ENCODE measurements at regions not wholly inside any gene's neighbourhood (a gene's known extent, or its start where the extent isn't known, plus 50 kb on each side); places are given as distances from the start of the nearest gene placed in this dataset.
"Not testable (repeated sequence)": the region's sequence is repeated elsewhere in the genome, so short reads cannot be mapped to it uniquely, and the experiment has no call there.

DNA sequence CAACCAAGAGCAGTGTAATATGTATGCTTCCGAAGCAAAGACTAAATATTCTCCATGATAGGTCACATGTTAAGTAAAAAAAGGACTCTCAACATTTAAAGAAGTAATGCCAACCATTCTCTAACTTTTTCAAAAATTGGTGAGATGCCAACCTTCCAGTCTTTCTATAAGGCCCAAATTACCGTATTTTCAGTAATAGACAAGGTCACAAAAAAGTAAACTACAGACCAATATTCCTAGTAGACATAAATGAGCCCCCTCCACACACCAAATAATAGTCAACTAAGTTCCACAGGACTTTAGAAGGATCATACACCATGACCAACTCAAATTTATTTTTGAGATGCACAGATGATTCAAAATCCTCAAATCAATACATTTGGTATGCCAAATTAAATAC is 867.4 kb downstream of the TMEM121 start:
- no peak for DNase-seq (ENCODE audit: low read depth in 2 of 2)

DNA sequence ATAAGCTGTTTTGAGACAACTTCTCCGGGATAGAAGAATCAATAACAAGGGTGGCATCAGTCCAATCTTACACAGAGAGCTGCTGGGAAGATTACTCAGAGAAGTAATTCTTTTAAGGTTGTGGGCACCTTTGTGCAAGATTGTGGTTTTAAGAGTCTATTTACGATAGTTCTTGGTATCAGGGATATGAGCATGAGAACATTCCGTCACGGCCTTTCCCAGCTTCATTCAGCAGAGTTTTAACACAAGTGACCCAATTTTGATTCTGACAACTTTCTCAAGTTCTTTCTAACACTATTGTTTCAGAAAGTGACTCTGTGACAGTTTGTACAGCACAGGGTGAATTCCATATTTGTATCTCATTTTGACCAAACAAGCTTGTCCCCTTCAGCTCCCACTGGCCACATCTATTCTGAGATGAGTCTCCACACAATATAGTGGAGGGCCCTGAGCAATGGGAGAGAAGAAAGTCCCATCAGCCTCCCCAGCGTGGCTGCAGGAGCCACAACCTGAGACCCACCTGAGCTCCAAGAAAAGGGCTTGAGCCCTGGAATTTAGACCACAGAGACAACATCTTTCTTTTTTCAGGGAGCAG is 869.2 kb downstream of the TMEM121 start:
- DNase-seq (ENCODE audit: low read depth in 2 of 2), result no peak

DNA sequence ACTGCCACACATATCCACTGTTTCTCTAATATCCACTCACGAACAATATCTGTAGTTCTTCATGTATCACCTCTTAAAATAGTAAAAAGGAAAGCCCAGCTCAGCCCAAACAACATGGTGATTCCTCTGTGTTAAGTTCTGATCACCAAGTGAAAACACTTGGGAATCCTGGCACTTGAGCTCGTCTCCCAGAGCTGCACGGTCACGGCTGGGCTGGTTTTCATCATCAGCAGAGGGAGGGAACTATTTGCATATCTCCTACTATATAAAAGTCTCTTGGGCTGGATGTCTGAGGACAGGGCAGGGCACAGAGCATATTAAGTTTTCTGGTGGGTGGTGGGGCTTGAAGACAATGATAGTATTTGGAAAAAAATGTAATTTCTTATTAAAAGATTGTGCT is 870.6 kb downstream of the TMEM121 start:
- DNase-seq (ENCODE audit: low read depth in 2 of 2), result no peak

DNA sequence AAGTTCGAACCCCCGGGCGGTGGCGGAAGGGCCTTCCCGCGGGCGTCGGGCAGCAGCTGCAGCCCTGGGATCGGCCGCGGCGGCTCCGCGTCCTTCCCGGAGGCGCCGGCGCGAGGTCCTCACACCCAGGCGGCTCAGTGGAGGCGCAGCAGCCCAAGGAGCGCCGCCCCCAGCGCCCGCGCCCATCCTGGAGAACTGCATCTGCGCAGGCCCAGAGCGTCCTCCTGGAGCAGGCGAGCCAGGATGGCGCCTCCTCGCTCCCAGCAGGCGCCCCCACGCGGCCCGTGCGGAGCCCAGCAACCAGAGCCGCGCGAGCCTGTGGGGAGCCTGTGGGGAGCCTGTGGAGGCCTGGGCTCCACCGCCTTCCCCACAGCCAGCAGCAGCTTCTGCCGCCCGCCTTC is 872.5 kb downstream of the TMEM121 start:
- DNase-seq (ENCODE audit: low read depth in 2 of 2), result not testable (repeated sequence)

DNA sequence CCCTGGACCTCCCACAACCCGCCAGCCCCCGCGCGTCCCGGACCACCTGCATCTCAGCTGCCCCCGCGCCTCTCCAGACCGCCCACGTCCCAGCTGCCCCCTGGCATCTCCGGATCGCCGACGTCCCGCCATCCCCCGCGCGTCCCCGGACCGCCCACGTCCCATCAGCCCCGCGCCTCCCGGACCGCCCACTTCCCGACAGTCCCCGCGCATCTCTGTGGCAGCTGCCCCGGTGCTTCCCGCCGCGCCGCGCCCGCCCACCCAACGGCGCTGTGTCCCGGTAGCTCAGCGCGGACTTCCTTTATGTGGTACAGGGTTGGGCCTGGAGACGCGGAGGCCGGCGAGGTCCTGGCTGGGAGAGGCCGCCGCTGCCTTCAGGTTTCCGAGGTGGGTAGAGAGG is 874.9 kb downstream of the TMEM121 start:
- DNase-seq (ENCODE audit: low read depth in 2 of 2), result not testable (repeated sequence)

DNA sequence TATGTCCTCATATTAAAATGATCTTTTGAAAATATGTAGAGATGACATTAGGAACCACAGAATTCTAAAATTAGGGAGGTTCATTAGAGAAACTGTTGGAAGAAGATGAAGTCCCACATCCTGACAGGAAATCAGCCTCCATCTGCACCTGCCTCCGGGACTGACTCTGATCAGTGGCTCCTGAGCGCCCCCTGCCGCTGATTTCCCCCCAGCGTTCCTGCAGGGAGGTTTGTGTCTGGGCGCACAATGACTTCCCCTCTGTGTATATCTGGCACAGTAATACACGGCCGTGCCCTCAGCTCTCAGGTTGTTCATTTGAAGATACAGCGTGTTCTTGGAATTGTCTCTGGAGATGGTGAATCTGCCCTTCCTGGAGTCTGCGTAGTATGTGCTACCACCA is 883.8 kb downstream of the TMEM121 start:
- not testable (repeated sequence) for DNase-seq (ENCODE audit: low read depth in 2 of 2)

DNA sequence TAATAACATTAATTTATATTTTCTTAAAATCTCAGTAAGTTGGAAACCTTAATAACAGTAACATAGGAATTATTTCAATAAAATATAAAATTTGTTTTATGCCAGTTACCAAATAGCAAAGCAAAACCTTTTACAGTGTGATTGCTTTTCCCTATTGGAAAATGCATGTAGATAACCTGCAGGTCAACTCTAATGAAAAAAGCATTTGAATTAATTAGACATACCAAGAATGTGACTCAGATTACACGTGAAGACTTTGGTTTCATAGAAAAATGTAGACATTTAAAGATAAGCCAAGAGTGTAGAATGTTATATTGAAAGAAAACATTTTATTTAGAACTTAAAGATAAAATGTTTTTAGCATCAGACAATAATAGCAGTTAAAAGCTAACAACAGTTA is 888.1 kb downstream of the TMEM121 start:
- no peak for DNase-seq (ENCODE audit: low read depth in 2 of 2)

DNA sequence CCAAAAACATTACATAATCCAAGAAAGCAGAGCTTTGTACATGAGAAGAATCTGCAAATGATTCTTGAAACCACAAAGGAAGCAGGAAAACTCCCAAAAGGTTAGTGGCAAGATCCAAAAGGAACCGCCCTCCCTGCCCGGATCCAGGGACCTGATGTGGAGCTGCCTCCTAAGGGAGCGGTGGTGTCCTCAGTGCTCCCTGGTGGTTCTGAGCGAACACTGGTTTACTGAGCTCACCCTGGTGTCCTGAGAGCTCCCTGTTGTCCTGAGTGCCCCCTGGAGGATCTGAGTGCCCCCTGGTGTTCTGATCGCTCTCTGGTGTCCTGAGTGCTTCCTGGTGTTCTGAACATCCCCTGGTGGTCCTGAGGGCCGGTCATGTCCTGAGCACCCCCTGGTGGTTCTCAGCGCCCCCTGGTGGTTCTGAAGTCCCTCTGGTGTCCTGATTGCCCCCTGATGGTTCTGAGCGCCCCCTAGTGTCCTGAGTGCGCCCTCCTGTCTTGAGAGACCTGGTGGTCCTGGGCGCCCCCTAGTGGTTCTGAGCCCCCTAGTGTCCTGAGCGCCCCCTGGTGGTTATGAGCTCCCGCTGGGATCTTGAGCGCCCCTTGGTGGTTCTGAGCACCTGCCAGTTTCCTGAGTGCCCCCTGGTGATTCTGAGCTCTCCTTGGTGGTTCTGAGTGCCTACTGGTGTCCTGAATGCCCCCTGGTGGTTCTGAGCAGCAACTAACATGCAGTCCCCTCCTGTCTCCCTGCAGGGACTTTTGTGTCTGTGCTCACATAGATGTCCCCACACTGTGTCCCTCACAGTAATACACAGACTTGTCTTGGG is 891.1 kb downstream of the TMEM121 start:
- DNase-seq (ENCODE audit: low read depth in 2 of 2), result peak; percentile 85 to 98

DNA sequence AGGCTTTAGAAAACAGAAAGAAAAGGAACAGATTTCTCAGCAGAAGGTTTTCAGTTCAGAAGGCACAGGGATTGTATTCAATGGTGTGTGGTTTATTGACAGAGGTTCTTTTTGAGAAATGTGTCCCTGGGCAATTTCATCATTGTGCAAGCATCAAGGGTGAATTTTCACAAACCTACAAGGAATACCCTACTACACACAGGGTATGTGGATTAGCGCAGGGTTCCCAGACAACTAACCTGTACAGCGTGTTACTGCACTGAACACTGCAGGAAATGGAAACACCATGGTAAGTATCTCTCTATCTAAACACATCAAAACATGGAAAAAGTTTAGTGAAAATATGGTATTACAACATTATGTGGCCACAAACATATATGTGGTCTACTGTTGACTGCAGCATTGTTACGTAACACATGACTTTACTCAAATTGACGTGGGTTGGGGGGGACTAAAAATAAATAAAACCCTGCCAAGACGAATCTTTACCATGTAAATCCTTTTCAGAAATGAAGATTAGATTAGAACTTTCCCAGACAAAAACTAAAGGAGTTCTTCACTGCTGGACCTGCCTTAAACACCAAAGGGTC is 893.1 kb downstream of the TMEM121 start:
- DNase-seq (ENCODE audit: low read depth in 2 of 2), result no peak

DNA sequence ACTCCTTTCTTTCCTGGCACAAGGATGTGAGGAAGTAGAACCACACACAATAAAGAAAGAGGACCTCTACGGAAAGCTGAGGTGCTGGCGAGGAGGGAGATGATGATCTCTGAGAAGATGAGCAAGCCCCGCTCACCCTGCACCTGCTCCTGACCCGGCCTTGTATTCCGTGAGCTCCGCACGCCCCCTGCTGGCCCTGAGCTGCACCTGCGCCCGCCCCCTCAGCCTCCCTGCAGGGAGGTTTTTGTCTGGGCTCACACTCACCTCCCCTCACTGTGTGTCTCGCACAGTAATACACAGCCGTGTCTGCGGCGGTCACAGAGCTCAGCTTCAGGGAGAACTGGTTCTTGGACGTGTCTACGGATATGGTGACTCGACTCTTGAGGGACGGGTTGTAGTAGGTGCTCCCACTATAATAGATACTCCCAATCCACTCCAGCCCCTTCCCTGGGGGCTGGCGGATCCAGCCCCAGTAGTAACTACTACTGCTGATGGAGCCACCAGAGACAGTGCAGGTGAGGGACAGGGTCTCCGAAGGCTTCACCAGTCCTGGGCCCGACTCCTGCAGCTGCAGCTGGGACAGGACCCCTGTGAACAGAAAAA is 895.1 kb downstream of the TMEM121 start:
- peak; percentile 51 to 69 for DNase-seq (ENCODE audit: low read depth in 2 of 2)

DNA sequence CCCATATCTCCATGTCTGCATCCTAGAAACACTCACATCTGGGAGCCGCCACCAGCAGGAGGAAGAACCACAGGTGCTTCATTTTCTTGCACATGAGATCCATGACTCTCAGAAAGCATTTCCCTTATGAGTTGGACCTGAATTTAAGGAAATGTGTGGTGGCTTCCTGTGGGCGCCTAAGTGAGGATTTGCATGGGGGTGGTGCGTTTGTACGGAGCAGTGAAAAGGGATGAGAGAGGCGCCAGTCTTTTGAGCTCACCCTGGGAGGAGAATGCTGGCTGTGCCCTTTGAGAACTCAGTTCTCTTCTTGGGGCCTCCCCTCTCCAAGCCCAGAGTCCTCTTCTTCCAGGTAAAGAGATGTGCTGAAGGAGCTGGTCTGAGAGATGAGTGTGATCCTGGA is 895.7 kb downstream of the TMEM121 start:
- DNase-seq (ENCODE audit: low read depth in 2 of 2), result no peak

DNA sequence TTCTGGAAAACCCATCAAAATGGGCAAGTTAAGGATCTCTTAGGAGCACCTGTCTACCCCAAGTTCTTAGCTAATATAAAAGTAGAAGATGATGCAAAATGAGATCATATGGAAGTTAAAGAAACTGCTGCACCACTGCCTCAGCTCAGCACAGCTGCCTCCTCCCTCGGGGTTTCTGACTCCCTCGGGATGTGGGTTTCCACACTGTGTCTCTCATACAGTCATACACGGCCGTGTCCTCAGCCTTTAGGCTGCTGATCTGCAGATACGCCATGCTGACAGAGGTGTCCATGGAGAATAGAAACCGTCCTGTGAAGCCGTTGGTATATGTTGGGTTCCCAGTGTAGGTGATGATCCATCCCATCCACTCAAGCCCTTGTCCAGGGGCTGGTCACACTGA is 898.8 kb downstream of the TMEM121 start:
- DNase-seq (ENCODE audit: low read depth in 2 of 2), result not testable (repeated sequence)

DNA sequence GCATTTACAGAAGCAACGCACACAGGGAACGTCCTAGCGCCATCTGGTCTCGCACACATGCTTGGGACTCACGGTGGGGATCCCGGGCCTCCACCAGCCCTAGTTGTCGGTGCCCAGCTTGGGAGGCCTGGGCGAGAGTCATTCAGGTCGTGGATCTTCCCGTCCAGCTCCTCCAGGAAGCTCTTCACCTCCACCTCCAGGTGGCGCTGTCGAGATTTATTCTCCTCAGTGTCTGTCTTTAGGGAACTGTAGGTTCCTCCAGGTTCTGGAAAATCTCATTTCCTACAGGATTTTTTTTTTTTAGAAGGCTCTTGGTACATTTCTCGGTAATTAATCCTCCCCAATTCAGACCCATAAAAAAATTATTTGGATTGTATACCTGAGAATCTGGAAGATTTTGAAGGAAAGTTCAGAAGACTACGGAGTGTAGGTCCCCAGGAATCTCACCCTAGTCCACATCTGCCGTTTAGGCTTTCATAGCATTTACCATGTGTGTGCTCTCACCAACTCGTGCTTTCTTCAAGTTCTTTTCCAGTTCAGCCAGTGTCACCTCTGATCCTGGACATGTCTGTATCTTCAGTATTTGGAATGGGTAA is 910.0 kb downstream of the TMEM121 start:
- peak; percentile 37 to 38 for DNase-seq (ENCODE audit: low read depth in 2 of 2)

DNA sequence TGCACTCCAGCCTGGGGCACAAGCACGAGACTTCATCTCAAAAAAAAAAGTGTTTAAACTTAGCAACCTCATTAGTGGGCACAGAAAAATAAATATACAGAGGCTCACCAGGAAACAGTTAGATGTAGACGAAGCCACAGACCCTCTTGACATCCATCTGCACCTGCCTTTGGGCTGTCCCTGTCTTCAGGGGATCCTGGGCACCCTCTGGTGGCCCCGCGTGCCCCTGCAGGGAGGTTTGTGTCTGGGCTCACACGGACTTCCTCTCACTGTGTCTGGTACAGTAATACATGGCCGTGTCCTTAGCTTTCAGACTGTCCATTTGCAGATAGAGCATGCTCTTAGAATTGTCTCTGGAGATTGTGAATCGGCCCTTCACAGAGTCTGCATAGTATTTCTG is 916.5 kb downstream of the TMEM121 start:
- peak in 1 of 2 donors; percentile 21 for DNase-seq (ENCODE audit: low read depth in 2 of 2)

DNA sequence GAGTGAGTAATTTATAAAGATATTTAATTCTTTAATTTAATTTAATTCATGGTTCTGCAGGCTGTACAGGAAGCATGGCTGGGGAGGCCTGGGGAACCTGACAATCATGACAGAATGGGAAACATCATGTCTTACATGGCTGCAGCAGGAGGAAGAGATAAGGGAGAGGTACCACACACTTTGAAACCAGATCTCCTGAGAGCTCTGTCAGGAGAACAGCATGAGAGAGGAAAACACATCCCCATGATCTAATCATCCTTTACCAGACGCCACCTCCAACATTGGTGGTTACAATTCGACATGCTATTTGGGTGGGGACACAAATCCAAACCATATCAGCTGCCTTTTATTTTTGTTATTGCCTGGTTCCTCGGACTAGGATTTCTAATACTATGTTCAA is 928.6 kb downstream of the TMEM121 start:
- DNase-seq (ENCODE audit: low read depth in 2 of 2), result no peak

DNA sequence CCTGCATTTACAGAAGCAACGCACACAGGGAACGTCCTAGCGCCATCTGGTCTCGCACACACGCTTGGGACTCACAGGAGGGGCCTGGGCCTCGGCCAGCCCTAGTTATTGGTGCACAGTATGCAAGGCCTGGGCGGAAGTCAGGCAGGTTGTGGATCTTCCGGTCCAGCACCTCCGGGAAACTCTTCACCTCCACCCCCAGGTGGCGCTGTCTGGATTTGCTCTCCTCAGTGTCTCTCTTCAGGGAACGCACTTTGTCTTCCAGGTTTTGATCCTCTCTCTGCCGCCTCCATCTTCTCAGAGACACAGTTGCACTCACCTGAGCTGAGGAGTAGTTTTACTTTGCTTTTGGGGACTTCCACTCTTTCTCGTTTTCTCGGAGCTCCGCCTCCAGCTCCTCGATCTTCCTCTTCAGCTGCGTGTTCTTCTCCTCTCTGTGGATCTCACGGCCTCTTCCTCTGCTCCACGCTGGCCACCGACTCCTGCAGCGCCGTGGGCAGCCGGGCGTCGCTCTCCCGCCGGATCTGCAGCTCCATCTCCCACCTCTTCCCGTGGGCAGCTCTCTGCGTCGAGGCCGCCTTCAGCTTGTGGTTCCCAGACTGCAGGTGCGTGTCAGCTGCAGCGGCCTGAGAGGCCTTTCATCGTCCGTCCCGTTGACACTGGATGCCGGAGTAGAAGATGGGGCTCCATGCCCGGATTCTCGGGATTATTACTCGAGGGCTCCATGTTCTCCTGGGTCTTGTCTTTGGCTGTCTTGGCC is 933.8 kb downstream of the TMEM121 start:
- peak; percentile 30 to 39 for DNase-seq (ENCODE audit: low read depth in 2 of 2)

DNA sequence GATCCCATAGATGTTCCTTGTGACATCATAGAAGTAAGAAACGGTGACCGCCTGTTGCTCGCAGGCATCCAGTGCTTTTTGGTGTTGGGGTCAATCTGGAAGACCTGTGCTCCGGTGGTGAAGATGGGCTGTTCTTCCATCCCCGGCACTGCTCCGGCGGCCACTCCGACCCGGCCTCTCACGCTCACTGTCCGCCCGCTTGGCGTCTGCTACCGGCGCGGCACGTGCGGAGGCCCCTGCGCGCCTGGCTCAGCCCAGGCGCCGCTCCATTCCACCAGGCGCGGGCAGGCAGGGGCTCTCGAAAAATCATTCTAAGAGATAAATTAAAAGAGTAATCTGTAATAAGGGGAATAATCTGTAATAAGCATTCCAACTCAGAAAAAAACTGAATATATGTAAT is 934.5 kb downstream of the TMEM121 start:
- DNase-seq (ENCODE audit: low read depth in 2 of 2), result no peak

DNA sequence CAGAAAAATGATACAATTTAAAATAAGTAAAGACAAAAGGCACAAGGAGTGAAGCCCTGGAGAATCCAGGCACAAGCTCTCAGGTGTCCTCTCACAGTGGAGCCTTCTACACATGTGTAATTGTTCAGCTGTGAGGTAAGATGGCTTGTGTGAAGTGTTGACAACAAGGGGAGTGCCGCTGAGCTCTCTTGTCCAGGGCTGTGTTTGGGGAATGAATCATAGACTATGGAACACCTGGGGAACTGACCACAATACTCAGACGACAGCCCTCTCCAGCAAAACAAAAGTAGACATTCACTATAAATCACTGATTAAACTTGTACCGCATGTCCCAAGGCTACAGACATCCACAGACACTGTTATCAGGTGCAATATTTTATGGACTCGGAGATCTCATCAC is 940.1 kb downstream of the TMEM121 start:
- DNase-seq (ENCODE audit: low read depth in 2 of 2), result not testable (repeated sequence)

DNA sequence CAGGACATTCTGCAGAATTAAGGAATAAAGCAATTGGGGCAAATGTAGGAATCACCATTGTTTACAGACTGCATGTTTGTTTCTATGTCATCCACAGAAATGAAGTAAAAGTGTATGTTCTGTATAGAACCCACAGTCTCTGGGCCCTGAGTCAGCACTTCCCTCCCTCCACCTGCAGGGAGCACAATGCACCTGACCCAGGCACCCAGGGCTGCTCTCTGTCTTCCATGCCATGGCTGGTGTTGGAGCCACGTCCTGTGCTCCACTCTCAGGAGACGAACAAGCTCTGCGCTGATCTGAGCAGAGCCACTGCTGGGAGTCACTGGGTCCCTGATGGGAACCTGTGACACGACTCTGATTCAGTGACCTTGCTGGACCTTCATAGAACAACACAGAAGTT is 942.5 kb downstream of the TMEM121 start:
- DNase-seq (ENCODE audit: low read depth in 2 of 2), result not testable (repeated sequence)

DNA sequence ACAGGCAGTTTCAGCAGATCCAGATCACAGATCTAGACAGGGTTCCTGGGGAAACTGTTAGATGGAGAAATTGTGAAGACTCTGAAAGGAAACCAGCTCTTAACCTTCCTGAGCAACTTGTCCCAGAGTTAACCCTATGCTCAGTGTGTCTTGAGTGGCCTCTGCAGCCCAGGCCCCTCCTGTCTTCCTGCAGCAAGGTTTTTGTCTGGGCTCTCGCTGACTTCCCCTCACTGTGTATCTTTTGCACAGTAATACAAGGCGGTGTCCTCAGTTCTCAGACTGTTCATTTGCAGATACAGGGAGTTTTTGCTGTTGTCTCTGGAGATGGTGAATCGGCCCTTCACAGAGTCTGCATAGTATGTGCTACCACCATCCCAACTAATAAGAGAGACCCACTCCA is 943.6 kb downstream of the TMEM121 start:
- not testable (repeated sequence) for DNase-seq (ENCODE audit: low read depth in 2 of 2)

DNA sequence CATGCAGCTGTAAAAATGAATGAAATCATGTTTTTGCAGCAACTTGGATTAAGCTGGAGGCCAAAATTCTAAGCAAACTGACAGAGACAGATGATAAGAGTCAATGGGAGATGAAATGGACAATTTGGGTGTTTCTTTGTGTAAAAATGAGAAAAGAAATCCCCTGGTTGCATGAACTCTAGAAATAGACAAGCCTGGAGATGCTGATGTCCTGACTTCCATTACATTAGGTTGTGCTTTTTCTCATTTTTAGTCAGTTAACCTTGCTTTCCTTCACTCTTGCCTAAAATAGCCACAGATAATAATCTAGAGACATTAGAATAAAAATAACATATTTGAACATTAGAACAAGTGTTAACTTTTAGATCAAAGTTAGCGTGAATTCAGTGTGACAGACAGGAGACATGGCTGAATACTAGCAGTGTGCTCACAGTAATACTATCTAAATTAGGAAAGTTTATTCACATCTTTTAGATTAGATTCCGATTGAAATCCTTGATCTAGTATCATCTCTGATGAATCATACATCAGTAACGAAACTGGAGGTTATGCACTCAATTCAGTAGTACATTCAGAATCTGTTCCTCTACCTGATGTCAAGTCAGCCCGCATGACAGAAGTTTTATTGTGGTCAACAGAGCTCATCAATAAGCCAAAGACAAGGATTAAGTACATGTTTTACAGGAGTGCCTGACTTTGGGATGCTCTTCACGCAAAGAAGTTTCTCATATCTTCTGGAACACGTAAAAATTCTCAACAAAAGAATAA is 948.1 kb downstream of the TMEM121 start:
- DNase-seq (ENCODE audit: low read depth in 2 of 2), result not testable (repeated sequence)
